Cardiac fibroblast (primary cell): ENCODE measurements at regions not wholly inside any gene's neighbourhood (a gene's known extent, or its start where the extent isn't known, plus 50 kb on each side); places are given as distances from the start of the nearest gene placed in this dataset.
A peak's percentile ranks its signal among the peaks of the same experiment; 100 is the strongest.
"Not testable (repeated sequence)": the region's sequence is repeated elsewhere in the genome, so short reads cannot be mapped to it uniquely, and the experiment has no call there.

Source experiments
- DNase-seq, 2 donors: peaks; one replicate each; pipeline versions ENCODE4 v3.0.0 to v3.0.0-alpha.2; 2010; ENCODE audit warnings: low read depth in 2 of 2
- H3K4me3 ChIP-seq, 2 donors: replicated peaks in 1 of 2; 1 replicate in 1 of 2; 2 replicates in 1 of 2; pipeline ENCODE4 v1.5.1; 2011; ENCODE audit warnings: low read depth in 2 of 2, low read length in 2 of 2, mild to moderate bottlenecking in 2 of 2, moderate library complexity in 1 of 2
- TF ChIP-seq, protein P1 (sequence below): IDR thresholded peaks from one replicate; pipeline ENCODE4 v1.5.1; 2011; ENCODE audit warnings: low read depth, mild to moderate bottlenecking, low read length, inconsistent platforms

DNA sequence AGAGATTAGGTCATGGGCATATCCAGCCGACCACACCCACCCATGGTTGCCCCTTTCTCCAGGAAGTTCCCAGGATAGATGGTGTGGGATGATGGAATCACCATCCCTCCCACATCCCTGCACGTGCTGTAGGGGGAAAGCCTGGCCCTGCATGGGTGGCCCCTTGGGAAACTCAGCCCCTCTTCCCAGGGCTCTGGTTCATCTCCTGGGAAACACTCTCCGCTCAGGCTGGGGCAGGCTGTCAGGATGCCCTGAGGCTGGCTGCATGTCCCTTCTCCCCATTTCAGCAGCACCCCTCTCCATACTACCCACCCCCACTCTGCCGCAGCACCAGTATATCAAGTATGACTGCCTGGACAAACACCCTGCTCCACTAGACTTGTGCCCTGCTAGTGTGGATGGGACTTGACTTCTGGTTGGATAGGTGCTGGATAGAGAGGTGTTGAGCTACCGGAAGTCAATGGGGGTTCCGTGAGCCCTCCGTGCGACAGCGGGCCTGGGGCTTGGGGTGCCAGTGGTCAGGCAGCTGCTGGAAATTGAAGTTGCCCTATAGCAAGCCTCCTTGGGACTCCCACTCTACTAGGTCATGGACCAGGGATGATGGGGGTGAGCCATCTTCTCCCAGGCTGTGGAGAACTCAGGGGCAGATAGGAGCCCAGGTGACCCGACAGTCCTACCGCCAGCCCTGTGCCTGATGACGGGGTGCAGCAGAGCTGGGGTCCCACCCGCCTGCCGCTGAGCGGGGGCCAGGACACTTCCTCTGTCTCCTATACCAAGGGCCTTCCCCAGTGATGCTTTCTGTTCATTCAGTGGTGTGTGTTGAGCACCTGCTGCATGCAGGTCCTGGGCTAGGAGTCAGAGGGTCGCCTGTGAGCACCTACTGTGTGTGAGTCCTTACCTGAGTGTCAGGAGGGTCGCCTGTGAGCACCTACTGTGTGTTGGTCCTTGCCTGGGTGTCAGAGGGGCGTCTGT lies 69.4 kb upstream of the COL5A1 start:
- TF ChIP-seq, protein P1, sequence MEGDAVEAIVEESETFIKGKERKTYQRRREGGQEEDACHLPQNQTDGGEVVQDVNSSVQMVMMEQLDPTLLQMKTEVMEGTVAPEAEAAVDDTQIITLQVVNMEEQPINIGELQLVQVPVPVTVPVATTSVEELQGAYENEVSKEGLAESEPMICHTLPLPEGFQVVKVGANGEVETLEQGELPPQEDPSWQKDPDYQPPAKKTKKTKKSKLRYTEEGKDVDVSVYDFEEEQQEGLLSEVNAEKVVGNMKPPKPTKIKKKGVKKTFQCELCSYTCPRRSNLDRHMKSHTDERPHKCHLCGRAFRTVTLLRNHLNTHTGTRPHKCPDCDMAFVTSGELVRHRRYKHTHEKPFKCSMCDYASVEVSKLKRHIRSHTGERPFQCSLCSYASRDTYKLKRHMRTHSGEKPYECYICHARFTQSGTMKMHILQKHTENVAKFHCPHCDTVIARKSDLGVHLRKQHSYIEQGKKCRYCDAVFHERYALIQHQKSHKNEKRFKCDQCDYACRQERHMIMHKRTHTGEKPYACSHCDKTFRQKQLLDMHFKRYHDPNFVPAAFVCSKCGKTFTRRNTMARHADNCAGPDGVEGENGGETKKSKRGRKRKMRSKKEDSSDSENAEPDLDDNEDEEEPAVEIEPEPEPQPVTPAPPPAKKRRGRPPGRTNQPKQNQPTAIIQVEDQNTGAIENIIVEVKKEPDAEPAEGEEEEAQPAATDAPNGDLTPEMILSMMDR, result no peak
- H3K4me3 ChIP-seq, result no peak overlapping the region
- no peak for DNase-seq

DNA sequence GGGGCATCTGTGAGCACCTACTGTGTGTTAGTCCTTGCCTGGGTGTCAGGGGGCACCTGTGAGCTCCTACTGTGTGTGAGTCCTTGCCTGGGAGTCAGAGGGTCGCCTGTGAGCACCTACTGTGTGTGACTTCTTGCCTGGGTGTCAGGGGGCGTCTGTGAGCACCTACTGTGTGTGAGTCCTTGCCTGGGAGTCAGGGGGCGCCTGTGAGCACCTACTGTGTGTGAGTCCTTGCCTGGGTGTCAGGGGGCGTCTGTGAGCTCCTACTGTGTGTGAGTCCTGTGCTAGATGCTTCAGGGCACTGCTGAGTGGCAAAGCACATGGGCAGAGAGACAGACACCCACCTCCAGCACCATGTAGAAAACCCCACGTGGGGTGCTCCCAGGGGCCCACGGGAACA lies 66.9 kb upstream of the COL5A1 start:
- H3K4me3 ChIP-seq, DNase-seq: not testable (repeated sequence)

DNA sequence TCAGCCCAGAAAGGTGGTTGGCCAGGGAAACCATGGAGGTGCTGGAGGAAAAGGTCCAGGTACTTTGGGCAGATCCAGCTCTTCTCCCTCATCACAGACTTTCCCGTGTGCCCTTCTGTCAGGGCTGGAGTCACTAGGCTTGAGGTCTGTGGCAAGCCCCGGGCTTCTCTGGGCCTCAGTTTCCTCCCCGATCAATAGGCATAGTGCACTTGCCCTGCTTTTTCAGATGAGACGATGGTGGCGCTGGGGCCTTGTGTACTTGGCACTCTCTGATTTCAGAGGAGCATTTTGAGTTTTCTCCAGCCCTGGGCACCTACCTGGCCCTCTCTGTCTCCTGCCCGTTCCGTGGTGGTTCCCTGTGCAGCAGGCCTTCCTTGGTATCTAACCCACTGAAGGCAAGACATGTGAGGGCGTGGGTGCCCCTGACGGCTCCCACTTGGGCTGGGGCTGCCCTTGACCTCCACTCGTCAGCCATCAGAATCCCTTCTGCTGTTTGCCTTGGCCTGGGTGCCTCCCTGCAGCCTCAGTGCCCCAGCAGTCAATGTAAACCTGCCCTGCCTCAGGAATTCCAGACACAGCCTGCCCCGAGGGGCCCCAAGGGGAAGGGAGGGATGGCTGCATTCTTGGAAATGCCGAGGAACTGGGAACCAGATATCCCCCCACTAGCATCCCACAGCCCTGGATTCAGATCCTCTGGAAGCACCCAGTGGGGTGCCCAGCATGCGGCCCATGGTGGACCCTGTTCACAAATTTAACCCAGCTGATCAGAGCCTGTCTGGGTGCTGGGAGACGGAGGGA lies 66.3 kb upstream of the COL5A1 start:
- TF ChIP-seq, protein P1, result no peak
- H3K4me3 ChIP-seq, result no peak overlapping the region
- no peak for DNase-seq

DNA sequence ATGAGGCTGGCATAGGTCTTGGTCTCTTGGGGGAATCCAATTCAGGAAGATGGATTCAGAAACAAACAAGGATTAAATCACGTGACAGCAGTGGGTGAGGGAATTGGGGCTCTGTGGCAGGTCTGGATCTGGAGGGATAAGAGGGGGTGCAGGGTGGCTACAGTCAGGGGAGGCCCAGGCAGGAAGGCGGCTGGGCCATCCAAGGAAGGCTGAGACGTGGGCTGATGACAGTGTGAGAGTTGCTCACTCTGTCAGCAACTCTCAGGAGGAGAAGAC lies 65.8 kb upstream of the COL5A1 start:
- no peak overlapping the region for H3K4me3 ChIP-seq
- TF ChIP-seq, protein P1, result no peak
- no peak for DNase-seq

DNA sequence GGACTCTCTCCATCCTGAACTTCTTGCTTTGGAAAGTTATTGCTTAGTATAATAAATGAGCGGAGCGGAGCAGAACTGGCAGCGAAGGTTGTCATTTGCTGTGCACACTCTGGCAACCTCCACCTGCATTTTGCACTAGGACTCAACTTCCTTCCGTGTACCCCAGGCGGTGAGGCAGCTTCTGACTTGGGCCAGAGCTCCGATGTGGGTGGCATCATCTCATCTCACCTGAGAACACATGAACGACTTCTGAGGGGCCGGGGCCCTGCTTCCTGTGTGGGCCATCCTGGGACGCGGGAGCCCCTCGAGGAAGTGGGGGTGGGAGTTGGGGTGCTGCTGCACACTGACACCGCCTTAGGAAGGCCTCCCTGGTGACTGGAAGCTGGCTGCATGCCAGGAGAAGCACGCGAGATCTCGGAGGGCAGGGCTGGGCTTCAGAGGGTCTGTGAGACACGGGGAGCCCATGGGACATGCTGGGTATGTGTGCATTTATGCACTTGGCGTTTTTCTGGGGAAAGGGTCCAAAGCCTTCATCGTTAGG lies 56.5 kb upstream of the COL5A1 start:
- no peak for DNase-seq
- TF ChIP-seq, protein P1, result no peak
- no peak overlapping the region for H3K4me3 ChIP-seq

DNA sequence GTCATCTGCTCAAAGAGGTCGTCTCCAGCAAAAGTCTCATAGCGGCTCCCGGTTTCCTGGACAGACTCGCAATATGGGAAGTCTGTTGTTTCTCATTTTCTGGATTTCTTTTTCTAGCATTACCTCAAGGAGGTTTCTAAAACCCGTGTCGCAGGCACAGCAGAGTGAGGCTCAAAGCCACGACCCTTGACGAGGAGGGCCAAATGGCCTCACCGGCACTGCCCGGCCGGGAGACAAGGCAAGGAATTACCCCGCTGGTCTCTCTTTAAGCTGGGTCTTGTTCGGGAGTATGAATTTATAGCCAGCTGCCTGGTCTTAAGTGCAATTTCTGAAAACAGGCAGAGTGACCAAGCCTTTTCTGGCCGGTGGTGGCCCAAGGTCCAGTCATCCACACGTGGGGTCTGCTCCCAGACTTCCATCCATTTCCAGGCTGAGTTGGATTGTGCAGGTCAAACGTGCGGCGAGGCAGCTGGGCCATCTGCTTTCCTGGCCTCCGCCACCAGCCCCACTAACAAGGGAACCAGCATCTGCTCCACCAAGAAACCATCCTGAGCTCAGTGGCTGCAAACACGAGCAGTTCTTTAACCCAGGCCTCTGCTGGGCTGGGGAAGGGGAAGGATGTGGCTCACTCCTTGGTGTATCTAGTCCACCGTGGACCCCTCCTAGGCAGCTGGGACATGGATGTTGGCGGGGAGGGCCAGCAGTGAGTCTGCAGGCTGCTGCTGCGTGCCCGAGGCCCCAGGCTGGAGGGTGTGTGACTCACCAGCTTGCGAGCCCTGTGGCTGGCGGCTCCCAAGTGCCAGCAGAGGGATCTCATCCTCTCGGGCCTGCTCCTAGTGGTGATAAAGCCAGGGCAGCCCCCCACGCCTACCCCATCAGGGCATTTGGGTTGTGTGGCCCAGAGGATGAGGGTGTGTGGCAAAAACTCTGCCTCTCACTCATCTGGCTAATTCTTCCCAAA lies 55.6 kb upstream of the COL5A1 start:
- TF ChIP-seq, protein P1, result peak; percentile 45
- no peak overlapping the region for H3K4me3 ChIP-seq
- DNase-seq, result peak; percentile 64 to 69
